Kidney capillary endothelial cell (primary cell): ENCODE measurements at regions not wholly inside any gene's neighbourhood (a gene's known extent, or its start where the extent isn't known, plus 50 kb on each side); places are given as distances from the start of the nearest gene placed in this dataset.
"Not testable (repeated sequence)": the region's sequence is repeated elsewhere in the genome, so short reads cannot be mapped to it uniquely, and the experiment has no call there.

ENCODE experiments used
- DNase-seq: peaks from one replicate; pipeline ENCODE4 v3.0.0-alpha.2; 2018; ENCODE audit warnings: low spot score

DNA sequence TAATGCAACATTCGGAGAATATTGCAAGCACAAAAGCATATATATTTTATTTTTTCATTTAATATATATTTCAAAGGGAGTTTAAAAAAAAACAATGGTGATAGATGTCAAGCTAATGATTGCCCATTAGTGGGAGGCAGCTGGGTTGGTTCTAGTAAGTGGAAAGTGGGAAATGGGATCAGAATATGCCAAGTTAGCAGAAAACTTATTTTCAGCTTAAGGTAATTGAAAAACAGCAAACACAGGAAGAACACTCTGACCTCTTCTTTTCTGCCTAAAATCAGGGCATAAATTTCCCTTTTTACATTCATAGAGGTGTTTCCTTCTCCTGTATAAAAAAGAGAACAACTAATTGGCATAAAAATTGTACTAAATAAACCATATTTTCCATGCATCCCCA lies 535.3 kb upstream of the SYT4 start:
- DNase-seq: no peak

DNA sequence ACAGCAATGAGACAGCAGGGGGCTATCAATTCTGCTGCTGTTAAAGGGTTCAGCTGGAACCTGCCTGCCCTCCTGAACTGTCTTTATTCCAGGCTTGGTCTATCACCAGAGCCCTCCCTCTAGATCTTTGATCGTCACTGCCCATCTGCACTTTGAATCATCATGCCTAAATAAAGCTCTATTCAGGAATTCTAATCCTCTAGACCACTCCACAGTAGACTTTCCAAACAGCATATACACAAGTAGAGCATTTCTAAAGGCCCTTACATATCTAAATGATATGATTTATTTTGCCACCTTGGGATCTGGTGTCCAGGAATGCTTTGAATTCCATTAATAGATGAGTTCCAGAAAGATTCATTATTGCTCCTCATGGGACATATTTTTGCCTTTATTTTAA lies 542.1 kb upstream of the SYT4 start:
- no peak for DNase-seq

DNA sequence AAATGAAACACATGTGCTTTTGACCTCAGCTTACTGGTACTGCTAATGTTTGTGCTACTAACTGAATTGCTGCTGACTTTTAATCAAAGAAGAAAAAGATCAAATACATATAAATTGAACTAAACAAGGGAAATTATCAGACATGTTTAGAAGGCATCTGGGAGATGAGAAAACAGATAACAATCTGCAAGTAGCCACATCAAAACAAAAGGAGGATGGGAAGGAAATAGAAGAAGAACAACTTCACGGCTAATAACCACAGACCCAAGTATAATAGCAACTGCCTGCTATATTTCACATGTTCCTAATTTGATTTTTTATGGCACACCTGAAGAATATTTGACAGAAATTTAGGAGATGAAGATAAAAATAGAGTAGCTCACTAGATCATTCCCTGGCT lies 542.6 kb upstream of the SYT4 start:
- no peak for DNase-seq

- DNase-seq: no peak
These were observed 548.5 kb upstream of the SYT4 start for GRCh38 chr18:43825768-43826167.

DNA sequence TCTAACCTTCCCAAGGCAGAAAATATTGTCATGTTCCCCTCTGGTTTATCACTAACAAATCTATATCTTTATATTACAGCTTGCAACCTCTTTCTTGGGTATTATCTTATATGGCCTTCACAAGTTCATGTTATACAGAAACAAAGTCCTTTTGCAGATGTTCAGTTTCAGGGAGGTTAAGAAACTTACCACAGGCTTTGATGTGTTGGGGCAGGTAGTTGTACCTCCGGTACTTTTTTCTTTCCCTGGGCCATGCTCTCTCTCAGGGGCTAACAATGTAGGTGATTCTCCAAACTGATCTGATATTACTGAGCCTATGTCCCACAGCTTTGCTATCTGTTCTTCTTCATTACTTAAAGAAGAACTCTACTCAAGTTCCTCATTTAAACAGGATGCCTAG lies 548.9 kb upstream of the SYT4 start:
- no peak for DNase-seq

- no peak for DNase-seq
These were observed 550.0 kb upstream of the SYT4 start for GRCh38 chr18:43827311-43827710.

- DNase-seq: no peak
These were observed 553.0 kb upstream of the SYT4 start for GRCh38 chr18:43830303-43830702.

DNA sequence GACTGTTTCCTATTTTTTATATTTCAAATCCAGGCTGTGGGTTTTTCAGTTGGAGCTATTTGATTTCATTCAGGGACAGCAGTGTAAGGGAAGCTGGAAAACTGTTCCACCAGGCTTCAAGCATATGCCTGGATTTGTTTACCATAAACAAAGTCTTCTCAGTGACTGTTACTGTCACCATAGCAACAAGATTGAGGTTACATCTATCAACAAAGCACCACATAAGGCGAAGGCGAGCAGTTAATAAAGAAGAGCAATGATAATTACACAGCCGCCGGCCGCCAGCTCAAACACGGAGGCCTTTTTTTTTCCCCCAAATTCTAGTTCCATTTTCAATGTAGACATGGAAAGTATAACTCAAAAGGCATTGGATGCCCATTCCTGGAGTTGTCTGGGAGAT lies 553.7 kb upstream of the SYT4 start:
- DNase-seq: no peak

GRCh38 chr18:43846299-43846698 lies 569.0 kb upstream of the SYT4 start:
- DNase-seq: no peak

GRCh38 chr18:43847164-43848091 lies 570.1 kb upstream of the SYT4 start:
- no peak for DNase-seq

- DNase-seq: not testable (repeated sequence)
These were observed 572.5 kb upstream of the SYT4 start for GRCh38 chr18:43849831-43850230.

- no peak for DNase-seq
These were observed 578.1 kb upstream of the SYT4 start for GRCh38 chr18:43855376-43855775.

- no peak for DNase-seq
These were observed 585.9 kb upstream of the SYT4 start for GRCh38 chr18:43863180-43863579.

DNA sequence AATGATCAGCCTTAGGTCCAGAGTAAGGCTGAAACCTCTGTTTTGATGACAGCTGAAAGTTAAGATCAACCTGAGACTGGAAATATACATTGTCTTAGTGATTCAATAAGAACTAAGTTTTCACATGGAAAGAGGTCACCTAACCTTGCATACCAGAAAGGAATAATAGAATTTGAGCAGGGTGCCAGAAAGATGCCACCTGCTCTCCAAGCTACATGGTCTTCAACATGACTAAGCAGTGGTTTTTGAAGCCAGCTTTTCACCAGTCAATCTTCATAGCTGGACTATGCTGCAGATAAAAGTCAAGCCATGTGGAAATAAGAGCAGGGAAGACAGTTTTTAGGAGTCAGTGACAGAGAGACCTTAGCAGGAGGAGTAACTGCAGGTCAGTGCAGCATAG lies 589.4 kb upstream of the SYT4 start:
- no peak for DNase-seq

GRCh38 chr18:43868497-43868995 lies 591.3 kb upstream of the SYT4 start:
- no peak for DNase-seq

- no peak for DNase-seq
These were observed 592.2 kb upstream of the SYT4 start for GRCh38 chr18:43869451-43870008.

DNA sequence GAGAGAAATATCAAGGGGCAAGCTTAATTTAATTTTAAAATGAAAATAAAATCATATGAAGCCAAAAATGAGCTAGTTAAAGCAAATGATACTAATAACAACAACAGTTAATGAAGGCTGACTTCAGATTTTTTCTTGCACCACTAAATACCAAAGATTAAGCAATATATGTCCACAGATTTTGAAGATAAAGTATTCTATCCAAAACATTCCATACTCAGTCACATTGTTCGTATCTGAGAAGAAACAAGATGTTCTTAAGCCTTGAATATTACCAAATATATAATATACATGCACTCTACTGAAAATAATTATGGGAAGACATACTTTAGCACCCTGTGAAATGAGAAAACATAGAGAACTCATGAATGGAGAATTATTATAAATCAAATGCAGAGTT lies 593.3 kb upstream of the SYT4 start:
- DNase-seq: no peak

- no peak for DNase-seq
These were observed 598.2 kb upstream of the SYT4 start for GRCh38 chr18:43875511-43875910.

GRCh38 chr18:43876286-43876685 lies 599.0 kb upstream of the SYT4 start:
- DNase-seq: no peak

- DNase-seq: no peak
These were observed 599.5 kb upstream of the SYT4 start for GRCh38 chr18:43876748-43877147.

- no peak for DNase-seq
These were observed 600.5 kb upstream of the SYT4 start for GRCh38 chr18:43877616-43878321.

GRCh38 chr18:43879415-43879814 lies 602.1 kb upstream of the SYT4 start:
- DNase-seq: no peak
